ENCODE measurements at regions not wholly inside any gene's neighbourhood (a gene's known extent, or its start where the extent isn't known, plus 50 kb on each side); places are given as distances from the start of the nearest gene placed in this dataset.

DNA sequence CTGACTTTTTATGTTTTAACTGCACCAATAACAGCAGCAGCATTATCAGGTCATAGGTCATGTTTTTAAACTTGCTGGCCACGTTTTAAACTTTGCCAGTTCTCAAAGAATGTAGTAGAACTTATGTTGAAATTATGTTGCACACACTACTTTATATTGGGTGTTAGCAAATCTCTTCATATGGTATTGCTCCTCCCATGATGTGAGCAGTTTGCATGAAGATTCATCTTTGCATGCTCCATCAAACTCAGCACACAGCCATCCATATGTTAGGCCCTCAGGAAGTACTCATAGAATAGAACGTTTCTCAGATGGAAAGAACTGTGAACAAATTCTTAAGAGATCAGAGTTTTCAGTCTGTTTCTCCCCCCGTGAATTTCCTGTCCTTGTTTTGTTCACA is 128.6 kb upstream of the MAP9 start:
- Histone ChIP-seq H3K27ac (replicated peaks) (no peak overlapping the region), H3K4me3 (replicated peaks; ENCODE audit: insufficient read depth, low read length) (no peak overlapping the region), H3K27me3 (ENCODE audit: insufficient read depth, poor library complexity, severe bottlenecking) (no peaks in the 10 kb centered on the region)
- no peak for DNase-seq (ENCODE audit: low read depth in 1 of 2, low spot score in 1 of 2)
- TF ChIP-seq GABPA (IDR thresholded peaks at IDR 0.05; ENCODE audit: low read depth): no peak
- no peak for TF ChIP-seq POLR2AphosphoS5 (IDR thresholded peaks at IDR 0.05; ENCODE audit: low read depth)
- TF ChIP-seq, protein P1, sequence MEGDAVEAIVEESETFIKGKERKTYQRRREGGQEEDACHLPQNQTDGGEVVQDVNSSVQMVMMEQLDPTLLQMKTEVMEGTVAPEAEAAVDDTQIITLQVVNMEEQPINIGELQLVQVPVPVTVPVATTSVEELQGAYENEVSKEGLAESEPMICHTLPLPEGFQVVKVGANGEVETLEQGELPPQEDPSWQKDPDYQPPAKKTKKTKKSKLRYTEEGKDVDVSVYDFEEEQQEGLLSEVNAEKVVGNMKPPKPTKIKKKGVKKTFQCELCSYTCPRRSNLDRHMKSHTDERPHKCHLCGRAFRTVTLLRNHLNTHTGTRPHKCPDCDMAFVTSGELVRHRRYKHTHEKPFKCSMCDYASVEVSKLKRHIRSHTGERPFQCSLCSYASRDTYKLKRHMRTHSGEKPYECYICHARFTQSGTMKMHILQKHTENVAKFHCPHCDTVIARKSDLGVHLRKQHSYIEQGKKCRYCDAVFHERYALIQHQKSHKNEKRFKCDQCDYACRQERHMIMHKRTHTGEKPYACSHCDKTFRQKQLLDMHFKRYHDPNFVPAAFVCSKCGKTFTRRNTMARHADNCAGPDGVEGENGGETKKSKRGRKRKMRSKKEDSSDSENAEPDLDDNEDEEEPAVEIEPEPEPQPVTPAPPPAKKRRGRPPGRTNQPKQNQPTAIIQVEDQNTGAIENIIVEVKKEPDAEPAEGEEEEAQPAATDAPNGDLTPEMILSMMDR (IDR thresholded peaks at IDR 0.05; ENCODE audit: insufficient read depth, low read length): no peak

DNA sequence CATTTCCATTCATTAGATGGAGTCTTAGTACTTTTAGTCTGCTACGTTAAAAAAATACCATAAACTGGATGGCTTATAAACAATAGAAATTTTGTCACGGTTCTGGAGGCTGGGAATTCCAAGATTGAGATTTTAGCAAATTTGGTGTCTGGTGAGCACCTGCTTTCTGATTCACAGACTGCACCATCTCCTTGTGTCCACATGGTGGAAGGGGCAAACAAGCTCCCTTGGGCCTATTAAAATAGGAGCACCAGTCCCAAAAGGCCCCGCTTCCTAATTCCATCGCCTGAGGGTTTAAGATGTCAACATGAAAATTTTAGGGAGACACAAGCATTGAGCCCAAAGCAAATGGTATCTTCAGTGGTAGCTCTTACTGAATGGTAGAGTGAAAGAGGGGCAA is 120.5 kb upstream of the MAP9 start:
- H3K4me3 ChIP-seq (replicated peaks; ENCODE audit: insufficient read depth, low read length): no peak overlapping the region
- H3K27ac ChIP-seq (replicated peaks): no peak overlapping the region
- no peaks in the 10 kb centered on the region for H3K27me3 ChIP-seq (ENCODE audit: insufficient read depth, poor library complexity, severe bottlenecking)
- no peak for DNase-seq (ENCODE audit: low read depth in 1 of 2, low spot score in 1 of 2)
- TF ChIP-seq GABPA (IDR thresholded peaks at IDR 0.05; ENCODE audit: low read depth) (no peak), SPI1 (IDR thresholded peaks at IDR 0.05; ENCODE audit: borderline replicate concordance, low read depth) (no peak), POLR2AphosphoS5 (IDR thresholded peaks at IDR 0.05; ENCODE audit: low read depth) (no peak)

DNA sequence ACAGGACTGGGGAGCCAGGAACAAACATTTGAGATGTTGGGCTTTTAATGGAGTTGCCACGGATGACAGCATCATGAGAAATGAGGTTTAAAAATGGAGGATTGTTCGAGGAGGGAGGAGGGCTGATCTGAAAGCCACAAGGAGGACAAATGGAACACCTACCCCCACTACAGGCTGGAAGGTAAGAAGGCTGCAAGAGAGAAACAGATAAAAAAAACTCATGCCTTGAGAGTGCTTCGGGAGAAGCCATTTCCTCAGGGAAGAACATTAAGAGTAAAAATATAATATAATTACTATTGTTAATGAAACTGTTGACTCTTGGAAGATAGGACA is 119.5 kb upstream of the MAP9 start:
- Histone ChIP-seq H3K4me3 (replicated peaks; ENCODE audit: insufficient read depth, low read length) (no peak overlapping the region), H3K27me3 (ENCODE audit: insufficient read depth, poor library complexity, severe bottlenecking) (no peaks in the 10 kb centered on the region), H3K27ac (replicated peaks) (no peak overlapping the region)
- DNase-seq (ENCODE audit: low read depth in 1 of 2, low spot score in 1 of 2): no peak
- TF ChIP-seq, protein P1 (IDR thresholded peaks at IDR 0.05; ENCODE audit: insufficient read depth, low read length): no peak
- no peak for TF ChIP-seq GABPA (IDR thresholded peaks at IDR 0.05; ENCODE audit: low read depth)
- TF ChIP-seq SPI1 (IDR thresholded peaks at IDR 0.05; ENCODE audit: borderline replicate concordance, low read depth): no peak
- no peak for TF ChIP-seq POLR2AphosphoS5 (IDR thresholded peaks at IDR 0.05; ENCODE audit: low read depth)
- TF ChIP-seq, protein P2, sequence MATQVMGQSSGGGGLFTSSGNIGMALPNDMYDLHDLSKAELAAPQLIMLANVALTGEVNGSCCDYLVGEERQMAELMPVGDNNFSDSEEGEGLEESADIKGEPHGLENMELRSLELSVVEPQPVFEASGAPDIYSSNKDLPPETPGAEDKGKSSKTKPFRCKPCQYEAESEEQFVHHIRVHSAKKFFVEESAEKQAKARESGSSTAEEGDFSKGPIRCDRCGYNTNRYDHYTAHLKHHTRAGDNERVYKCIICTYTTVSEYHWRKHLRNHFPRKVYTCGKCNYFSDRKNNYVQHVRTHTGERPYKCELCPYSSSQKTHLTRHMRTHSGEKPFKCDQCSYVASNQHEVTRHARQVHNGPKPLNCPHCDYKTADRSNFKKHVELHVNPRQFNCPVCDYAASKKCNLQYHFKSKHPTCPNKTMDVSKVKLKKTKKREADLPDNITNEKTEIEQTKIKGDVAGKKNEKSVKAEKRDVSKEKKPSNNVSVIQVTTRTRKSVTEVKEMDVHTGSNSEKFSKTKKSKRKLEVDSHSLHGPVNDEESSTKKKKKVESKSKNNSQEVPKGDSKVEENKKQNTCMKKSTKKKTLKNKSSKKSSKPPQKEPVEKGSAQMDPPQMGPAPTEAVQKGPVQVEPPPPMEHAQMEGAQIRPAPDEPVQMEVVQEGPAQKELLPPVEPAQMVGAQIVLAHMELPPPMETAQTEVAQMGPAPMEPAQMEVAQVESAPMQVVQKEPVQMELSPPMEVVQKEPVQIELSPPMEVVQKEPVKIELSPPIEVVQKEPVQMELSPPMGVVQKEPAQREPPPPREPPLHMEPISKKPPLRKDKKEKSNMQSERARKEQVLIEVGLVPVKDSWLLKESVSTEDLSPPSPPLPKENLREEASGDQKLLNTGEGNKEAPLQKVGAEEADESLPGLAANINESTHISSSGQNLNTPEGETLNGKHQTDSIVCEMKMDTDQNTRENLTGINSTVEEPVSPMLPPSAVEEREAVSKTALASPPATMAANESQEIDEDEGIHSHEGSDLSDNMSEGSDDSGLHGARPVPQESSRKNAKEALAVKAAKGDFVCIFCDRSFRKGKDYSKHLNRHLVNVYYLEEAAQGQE (IDR thresholded peaks at IDR 0.05; ENCODE audit: insufficient replicate concordance, low read depth): no peak

DNA sequence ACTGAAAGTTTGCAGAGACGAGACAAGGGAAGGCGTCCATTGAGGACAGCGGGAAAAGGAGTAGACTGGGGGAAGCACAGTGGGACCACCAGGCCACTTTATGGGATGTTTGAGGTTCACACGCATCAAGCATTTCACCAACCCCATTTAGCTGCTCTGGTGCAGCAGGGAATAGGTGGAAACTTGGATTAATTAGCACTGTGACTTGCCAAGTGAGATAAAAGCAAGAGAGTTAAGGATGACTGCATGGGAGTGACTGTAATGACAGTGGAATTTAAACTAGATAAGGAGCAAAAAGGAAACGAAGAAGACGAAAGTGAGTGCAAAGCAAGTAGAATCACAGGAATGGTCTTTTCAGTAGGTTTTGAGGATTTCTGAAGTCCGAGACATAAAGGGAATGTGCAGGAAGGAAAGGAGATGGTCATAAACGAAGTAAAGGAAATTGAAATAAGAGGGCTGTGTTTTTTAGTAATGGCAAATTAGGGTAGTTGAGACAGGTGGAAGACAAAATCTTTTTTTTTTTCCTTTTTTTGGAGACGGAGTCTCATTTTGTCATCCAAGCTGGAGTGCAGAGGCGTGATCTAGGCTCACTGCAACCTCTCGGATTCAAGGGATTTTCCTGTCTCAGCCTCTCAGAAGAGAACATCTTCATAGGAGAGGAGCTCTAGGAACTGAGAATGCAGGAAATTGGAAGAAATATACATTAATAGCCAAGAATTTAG is 119.0 kb upstream of the MAP9 start:
- Histone ChIP-seq H3K27me3 (ENCODE audit: insufficient read depth, poor library complexity, severe bottlenecking) (no peaks in the 10 kb centered on the region), H3K4me3 (replicated peaks; ENCODE audit: insufficient read depth, low read length) (no peak overlapping the region), H3K27ac (replicated peaks) (no peak overlapping the region)
- DNase-seq (ENCODE audit: low read depth in 1 of 2, low spot score in 1 of 2): no peak
- TF ChIP-seq POLR2AphosphoS5 (IDR thresholded peaks at IDR 0.05; ENCODE audit: low read depth) (no peak), GABPA (IDR thresholded peaks at IDR 0.05; ENCODE audit: low read depth) (no peak), SPI1 (IDR thresholded peaks at IDR 0.05; ENCODE audit: borderline replicate concordance, low read depth) (no peak)
- TF ChIP-seq, protein P2 (IDR thresholded peaks at IDR 0.05; ENCODE audit: insufficient replicate concordance, low read depth): no peak
- TF ChIP-seq, protein P1 (IDR thresholded peaks at IDR 0.05; ENCODE audit: insufficient read depth, low read length): no peak
